Activated CD8-positive, alpha-beta memory T cell treated with anti-CD3 and anti-CD28 coated beads for 4 hours (primary cell): ENCODE measurements at regions not wholly inside any gene's neighbourhood (a gene's known extent, or its start where the extent isn't known, plus 50 kb on each side); places are given as distances from the start of the nearest gene placed in this dataset.

Experiments used
- DNase-seq, 2 donors: peaks; one replicate each; pipeline ENCODE4 v3.0.0-alpha.2; 2020; ENCODE audit warnings: low read depth in 2 of 2

DNA sequence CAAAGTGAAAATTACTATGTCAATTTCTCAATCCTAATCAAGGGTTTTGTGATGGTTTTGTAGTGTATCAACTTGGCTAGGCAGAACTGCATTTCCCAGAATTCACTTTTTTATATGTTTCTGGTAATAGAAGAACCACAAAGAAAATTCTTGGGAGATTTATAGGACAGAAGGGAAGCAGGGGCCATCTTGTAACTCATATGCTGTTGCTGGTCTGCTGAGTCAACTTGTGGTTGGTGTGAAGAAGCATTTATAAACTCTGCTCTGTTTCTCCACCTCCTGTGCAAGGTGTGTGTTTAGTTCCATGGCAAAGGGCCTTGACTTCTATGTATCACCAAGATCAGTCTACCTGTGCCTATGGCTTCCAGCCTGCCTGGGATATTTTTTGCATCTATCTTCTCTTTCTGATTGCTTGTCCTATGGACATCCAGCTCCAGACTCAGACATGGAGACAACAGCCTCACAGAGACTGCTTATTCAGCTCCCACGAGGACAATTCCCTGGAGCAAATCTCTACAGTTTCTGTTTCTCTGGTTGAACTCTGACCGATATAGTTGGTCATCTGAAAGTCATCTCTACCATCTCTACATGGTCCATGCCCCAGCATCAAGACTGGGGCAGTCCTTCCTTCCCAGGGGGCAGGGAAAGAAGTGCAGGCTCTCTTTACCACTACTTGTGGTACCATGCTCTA lies 364.3 kb upstream of the DDHD1 start:
- DNase-seq, result no peak

DNA sequence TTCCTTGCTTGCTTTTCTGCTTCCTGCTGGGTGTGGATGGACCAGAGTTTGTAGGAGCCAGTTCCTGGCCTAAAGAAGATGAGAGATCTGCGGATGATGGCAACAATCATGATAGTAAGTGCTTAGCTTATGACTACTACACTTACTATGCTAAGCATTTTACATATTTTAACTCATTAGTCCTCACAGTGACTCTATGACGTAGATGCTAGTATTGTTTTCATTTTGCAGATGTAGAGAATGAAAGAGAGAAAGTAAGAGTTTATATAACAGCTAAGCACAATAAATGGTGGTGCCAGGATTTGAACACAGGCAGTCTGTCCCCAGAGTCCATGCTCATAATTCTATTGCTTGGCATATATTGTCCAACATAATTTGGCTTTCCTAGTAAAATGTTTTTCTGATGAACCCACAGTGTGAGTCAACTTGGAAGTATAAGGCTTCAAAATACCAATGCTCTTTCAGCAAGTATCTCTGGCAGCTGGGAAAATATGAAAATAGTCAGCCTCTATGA lies 363.2 kb upstream of the DDHD1 start:
- DNase-seq, result no peak

DNA sequence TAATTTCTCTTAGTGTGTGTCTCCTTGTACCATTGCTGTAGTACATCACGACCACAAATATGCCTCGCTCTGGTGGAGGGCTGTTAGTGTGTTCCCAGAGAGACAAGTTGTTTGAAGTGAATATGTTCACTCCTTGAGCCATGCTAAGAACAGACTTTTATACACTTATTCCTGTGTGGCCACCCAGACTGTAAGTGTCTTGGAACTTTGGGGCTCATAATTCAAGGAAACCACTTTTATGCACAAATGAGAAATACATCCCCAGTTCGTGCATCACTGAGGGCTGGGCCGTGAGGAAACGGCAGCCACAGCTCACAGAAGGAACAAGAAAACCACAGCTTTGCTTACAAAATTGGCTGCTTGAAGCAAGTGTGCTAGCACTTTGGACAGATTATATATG lies 362.2 kb upstream of the DDHD1 start:
- no peak for DNase-seq

DNA sequence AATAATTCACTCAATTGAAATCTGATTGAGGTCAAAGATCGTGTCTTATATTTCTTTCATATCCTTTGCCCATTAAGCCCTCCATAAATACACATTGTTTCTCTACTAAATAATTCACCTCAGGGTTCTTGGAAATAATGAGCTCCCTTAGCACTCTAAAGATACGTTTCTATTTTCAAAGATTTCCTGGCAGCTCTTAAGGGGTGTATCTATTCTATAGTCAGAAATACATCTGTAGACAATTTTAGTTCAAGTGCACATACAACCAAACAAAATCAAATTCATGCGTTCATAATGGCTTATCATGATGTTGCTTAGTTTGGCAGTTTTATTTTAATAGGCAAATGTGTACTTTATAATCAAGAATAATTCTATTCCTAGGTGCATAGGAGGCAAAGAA lies 361.1 kb upstream of the DDHD1 start:
- DNase-seq, result no peak

GRCh38 chr14:53510281-53510912 lies 357.3 kb upstream of the DDHD1 start:
- DNase-seq, result no peak

DNA sequence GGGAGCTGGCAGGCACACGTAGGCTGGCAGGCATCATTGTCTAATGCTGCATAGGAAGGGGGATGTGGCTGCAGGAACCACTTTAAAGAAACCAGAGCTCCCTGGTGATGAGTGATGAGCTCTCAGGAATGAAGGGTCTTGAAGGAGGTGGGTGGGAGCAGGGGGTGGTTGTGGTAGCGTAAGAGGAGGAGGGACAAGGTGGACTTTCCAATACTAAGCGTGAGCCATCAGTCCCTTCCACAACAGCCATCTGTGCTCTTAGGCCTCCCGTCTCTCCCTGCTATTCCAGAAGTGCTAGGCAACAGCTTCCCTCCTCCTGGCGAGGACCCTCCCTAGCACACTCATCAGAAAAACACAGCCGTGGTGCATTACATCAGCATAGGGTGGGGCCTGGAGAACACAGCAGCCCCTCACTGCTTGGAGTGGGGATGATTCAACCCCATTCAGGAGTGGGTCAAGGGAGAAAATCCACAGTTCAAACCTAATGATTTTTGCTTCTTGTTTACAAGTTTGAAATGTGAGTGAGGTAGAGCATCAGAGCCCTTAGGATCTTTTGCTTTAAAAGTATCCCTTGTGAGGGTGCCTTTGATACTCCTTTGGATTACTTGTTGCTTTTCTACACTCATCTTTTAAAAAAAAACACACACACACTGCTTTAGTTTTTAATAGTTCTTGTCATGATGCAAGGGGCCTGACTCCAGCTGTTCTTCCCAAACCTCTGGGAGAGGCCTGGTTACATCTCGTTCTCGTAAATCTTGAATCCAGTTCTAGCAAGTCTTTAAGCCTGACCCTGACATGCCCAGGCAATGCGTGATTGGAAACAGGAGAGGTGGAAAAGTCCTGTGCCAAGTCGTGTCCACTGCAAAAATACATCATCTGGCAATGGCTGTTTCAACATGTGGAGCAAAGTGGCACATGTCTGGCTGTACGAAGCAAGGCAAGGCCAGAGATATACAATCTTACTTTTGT lies 356.4 kb upstream of the DDHD1 start:
- DNase-seq, result no peak

DNA sequence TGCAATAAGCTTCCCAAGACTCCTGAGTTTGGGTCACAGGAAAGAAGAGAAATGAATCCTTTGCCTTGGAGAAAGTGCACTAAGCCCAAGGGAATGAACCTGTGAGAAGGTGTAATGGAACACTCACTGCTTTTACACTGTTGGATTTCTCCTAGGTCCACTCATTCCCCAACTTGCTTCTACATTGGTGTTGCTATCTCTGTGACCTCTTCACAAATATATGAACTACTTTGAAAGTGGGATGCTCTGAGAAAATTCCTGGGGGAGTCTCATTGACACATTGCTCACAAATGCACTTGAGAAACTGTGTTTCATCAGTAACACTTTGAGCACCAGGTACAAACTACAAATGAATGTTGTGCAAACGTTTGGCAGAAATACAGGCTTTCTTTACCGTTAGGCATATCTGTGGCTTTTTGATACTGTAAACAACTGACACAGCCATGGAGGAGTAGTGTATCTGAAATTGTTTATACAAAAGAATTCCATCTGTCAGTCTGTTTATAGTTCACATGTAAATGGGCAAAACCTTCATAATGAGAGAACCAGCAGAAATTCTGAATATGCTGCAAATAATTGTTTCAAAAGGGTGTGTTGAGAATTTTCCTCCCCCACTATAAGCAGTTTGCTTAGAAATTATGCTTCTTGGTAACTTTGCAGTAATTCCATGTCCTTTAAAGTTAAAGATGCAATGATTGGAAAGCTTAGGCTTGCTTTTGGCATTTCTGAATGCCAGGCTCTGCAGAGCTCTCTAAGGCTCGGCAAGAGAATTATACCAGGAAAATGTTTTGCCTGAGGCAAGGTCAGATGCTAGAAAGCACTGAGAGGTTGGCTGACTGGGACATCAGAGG lies 348.5 kb upstream of the DDHD1 start:
- DNase-seq, result no peak

GRCh38 chr14:53500191-53500590 lies 347.1 kb upstream of the DDHD1 start:
- DNase-seq, result no peak

DNA sequence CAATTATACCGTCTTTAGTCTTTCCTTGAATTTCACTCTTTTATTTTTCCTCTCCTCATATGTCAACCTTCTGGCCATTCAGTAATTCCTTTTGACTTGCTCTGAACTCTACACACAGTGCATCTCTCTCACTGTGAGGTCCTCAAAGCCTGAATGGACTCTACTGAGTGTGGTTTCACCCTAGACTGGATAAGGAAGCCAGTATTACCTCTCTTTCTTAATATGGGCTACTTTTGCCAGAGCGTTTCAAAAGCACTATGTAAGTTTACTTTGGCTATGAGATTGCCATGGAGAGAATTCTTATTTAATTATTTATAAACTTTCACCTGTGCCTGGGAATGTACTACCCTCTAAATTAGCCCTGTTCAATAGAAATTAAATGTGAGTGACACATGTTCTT lies 343.5 kb upstream of the DDHD1 start:
- no peak for DNase-seq

DNA sequence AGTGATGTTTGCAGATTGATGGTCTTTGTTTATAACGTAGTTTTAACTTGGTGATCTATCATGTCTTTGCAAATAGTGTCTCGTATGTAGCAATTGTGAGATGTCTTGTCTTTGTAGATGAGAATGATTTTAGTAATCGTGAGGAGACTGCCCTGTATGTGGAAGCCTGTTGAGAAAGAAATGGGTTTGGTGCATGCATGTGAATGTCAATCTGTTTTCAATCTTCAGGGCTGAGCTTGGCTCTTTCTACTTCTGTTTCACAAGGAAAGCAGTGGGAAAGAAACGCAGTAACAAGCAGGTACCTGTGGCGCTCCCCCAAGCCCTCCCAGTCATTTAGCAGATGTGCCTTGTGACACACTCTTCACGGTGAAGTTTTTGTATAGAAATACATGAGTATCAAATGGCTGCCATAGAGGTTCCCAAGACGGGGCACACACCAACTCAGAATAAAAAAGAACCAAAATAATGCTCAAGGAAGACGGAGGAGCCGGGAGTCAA lies 342.8 kb upstream of the DDHD1 start:
- DNase-seq, result no peak

GRCh38 chr14:53494587-53494986 lies 341.5 kb upstream of the DDHD1 start:
- no peak for DNase-seq

DNA sequence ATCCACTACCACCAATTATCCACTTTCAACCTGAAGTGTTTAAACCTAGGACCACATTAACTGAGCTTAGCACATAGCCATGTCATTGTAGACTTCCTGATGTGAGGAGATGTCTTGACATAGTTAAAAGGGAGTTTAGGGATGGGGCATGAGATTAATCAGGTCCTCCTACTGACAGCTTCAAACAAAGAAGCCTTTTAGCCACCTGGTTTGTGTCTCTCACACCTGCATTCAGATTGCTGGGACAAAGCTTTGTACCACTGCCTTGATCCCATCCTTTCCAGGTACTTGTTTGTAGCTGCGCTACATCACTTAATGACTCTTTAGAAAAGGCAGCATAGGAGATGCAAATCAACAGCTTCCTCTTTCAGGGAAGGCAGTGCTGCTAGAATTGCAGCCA lies 340.7 kb upstream of the DDHD1 start:
- DNase-seq, result no peak

GRCh38 chr14:53493320-53493719 lies 340.2 kb upstream of the DDHD1 start:
- DNase-seq, result no peak

DNA sequence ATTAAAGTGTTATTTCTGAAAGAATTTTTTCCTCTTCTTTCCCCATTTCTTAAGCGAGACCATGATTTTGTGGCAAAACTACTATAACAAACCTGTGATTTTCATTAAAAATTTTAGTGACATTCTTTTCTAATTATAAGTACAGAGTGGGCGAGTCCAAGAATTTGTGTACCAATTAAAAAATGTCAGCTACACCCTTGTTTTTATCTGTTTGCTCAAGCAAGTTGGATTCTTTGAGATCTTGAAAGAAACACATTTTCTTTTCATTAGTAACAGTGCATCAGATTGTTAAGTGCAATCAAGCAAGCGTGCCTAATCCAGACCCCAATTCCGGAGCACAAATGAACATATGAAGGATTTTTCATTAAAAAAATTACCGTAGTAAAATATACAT lies 338.8 kb upstream of the DDHD1 start:
- no peak for DNase-seq

GRCh38 chr14:53491256-53491883 lies 338.2 kb upstream of the DDHD1 start:
- DNase-seq, result no peak

- DNase-seq, result no peak
Observed at GRCh38 chr14:53478174-53478573, 325.1 kb upstream of the DDHD1 start.

- DNase-seq, result no peak
Observed at GRCh38 chr14:53473480-53473879, 320.4 kb upstream of the DDHD1 start.

DNA sequence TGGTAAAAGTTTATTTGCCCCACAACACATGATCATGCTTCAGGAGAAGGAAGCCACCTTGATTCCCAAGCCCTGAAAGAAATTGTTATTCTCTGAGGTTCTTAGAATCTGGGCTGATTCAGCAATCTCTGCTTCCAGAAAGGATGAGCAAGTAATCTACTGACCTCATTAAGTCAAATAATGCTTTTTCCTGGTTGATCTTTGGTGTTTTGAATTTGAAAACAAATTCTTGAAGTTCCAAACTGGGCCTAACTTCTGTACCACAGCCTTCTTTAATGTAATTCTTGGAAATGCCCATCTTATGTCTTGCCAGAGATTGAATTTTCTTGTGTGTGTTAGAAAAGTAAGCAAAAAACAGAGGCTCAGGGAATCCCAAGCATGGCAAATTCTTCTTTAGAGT lies 319.2 kb upstream of the DDHD1 start:
- DNase-seq, result no peak

- DNase-seq, result no peak
Observed at GRCh38 chr14:53470351-53471043, 317.4 kb upstream of the DDHD1 start.

DNA sequence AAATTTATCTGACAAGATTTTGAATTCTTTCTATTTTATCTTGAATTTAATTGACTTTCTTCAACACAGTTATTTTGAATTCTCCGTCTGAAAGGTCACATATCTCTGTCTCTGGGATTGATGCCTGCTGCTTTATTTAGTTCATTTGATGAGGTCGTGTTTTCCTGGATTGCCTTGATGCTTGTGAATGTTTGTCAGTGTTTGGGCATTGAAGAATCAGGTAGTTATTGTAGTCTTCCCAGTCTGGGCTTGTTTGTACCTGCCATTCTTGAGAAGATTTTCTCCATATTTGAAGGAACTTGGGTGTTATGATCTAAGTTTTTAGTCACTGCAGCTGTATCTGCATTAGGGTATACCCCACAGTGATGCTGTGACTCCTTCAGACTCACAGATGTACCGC lies 315.8 kb upstream of the DDHD1 start:
- DNase-seq, result no peak
